BJ (cell line): ENCODE measurements at regions not wholly inside any gene's neighbourhood (a gene's known extent, or its start where the extent isn't known, plus 50 kb on each side); places are given as distances from the start of the nearest gene placed in this dataset.

Experiments
- CTCF ChIA-PET: fragments of 350-600 bp; formaldehyde crosslinking; extraction: SDS; loops from one replicate; lab custom pipeline; 2021; ENCODE audit warnings: antibody characterized with exemption, inconsistent platforms; lab: Yijun Ruan, JAX
- POLR2A ChIA-PET: fragments of 300-600 bp; sonication (Branson Sonifier 250); formaldehyde crosslinking; extraction: SDS; loops from one replicate; lab custom pipeline; 2021; ENCODE audit warnings: antibody characterized with exemption; lab: Charles Lee
- DNase-seq: peaks from one replicate; pipeline ENCODE4 v3.0.0-alpha.2; 2011; ENCODE audit warnings: low read depth
- H3K27me3 ChIP-seq: 2 replicates; pipeline ENCODE4 v1.6.0; 2011; ENCODE audit warnings: low read length; ENCODE audit not compliant: control insufficient read depth, insufficient read depth
- H3K36me3 ChIP-seq: 2 replicates; pipeline ENCODE4 v1.5.1; 2011; ENCODE audit warnings: low read length; ENCODE audit not compliant: control insufficient read depth, insufficient read depth
- H3K4me3 ChIP-seq: 2 replicates; pipeline ENCODE4 v1.5.1; 2011; ENCODE audit warnings: low read depth, mild to moderate bottlenecking, control low read depth, low read length
- TF ChIP-seq, protein P1 (sequence below): IDR thresholded peaks from 2 replicates; pipeline ENCODE4 v1.5.1; 2011; ENCODE audit warnings: low read depth, mild to moderate bottlenecking, control low read depth, inconsistent platforms, low read length, moderate library complexity; ENCODE audit not compliant: insufficient read depth

DNA sequence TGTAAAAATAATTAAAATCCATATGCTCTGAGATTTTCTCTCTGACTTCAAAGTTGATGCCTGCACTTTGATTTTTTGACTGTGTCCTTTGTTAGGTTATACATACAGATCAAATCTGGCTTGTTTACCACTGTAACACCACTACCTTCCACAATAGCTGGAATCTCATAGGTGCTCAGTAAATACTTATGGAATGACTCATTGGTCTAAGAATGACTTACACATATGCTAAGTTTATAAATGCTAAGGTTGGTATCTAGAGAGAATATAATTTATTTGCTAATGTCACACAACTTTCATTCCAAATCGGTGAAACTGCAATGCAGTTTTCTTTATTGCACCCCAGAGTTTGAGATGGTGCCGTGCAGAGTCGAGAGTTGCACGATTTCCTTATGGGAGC is 578.5 kb downstream of the SH2D4B start:
- Histone ChIP-seq H3K36me3 (no peaks in the 10 kb centered on the region), H3K4me3 (no peak overlapping the region), H3K27me3 (no peaks in the 10 kb centered on the region)
- ChIA-PET CTCF (no interaction called here), POLR2A (no interaction called here)
- TF ChIP-seq, protein P1, sequence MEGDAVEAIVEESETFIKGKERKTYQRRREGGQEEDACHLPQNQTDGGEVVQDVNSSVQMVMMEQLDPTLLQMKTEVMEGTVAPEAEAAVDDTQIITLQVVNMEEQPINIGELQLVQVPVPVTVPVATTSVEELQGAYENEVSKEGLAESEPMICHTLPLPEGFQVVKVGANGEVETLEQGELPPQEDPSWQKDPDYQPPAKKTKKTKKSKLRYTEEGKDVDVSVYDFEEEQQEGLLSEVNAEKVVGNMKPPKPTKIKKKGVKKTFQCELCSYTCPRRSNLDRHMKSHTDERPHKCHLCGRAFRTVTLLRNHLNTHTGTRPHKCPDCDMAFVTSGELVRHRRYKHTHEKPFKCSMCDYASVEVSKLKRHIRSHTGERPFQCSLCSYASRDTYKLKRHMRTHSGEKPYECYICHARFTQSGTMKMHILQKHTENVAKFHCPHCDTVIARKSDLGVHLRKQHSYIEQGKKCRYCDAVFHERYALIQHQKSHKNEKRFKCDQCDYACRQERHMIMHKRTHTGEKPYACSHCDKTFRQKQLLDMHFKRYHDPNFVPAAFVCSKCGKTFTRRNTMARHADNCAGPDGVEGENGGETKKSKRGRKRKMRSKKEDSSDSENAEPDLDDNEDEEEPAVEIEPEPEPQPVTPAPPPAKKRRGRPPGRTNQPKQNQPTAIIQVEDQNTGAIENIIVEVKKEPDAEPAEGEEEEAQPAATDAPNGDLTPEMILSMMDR: no peak
- DNase-seq: no peak

DNA sequence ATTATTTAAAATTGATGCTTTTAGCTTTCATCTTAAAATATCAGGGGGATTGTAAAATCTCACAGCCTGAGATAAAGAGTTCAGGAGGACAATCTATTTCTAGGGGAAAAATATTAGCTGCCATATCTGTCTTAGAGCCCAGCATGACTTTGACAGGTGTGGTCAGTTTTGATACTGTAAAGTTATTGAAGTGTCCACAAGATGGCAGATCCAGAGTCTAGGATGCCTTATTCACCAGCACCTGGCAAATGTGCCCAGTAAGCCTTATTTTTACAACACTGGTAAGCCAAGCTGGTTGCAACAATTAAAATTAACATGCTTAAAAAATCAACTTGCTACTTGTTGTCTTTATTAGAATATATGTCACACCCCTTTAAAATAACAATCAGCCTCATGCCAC is 579.3 kb downstream of the SH2D4B start:
- Histone ChIP-seq H3K36me3 (no peaks in the 10 kb centered on the region), H3K27me3 (no peaks in the 10 kb centered on the region), H3K4me3 (no peak overlapping the region)
- DNase-seq: no peak
- POLR2A ChIA-PET: no interaction called here
- CTCF ChIA-PET: no interaction called here
- TF ChIP-seq, protein P1: no peak

DNA sequence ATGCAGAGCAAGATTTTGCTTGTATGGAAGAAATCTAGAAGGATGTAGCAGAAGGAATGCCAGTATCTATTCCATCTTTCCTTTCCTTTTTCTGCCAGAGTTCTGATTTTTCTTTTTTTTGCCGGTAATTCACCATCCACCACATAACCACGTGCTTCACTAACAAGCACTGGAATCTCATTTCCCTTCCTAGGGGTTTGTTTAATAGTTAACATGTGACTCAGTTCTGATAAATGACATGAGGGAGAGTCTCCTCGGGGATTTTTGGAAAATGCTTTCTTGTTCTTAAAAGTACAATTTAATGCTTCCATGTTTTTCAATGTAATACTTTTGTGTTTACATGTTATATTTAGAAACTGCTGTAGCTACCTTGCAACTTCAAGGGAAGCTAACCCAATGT is 590.2 kb downstream of the SH2D4B start:
- no peak for DNase-seq
- TF ChIP-seq, protein P1: no peak
- no peaks in the 10 kb centered on the region for H3K27me3 ChIP-seq
- no peaks in the 10 kb centered on the region for H3K36me3 ChIP-seq
- no peak overlapping the region for H3K4me3 ChIP-seq
- CTCF ChIA-PET: interaction anchor here (0.7 kb wide), 1 partner anchor 176 kb away, joined by 3 read pairs; no protein-coding TSS in a partner anchor
- POLR2A ChIA-PET: no interaction called here

DNA sequence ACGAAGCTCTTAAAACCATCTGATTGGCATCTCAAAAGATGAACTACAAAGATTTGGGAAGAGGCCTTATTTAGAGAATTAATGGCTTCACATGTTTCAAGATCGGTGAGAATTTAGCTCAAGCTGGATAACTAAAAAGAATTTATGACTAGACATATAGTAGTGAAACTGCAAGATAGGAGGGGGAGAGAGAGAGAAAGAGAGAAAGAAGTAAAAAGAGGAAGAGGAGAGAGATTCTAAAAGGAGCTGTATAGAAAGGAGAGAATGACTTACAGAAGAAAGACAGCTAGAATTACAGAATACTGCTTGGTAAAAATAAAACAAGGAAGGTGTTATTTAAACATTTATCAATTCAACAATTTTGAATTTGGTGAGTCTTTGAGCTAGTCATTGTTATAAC is 592.3 kb downstream of the SH2D4B start:
- no peaks in the 10 kb centered on the region for H3K36me3 ChIP-seq
- no peaks in the 10 kb centered on the region for H3K27me3 ChIP-seq
- ChIA-PET POLR2A (no interaction called here), CTCF (no interaction called here)
- DNase-seq: no peak
- TF ChIP-seq, protein P1: no peak
- H3K4me3 ChIP-seq: no peak overlapping the region

DNA sequence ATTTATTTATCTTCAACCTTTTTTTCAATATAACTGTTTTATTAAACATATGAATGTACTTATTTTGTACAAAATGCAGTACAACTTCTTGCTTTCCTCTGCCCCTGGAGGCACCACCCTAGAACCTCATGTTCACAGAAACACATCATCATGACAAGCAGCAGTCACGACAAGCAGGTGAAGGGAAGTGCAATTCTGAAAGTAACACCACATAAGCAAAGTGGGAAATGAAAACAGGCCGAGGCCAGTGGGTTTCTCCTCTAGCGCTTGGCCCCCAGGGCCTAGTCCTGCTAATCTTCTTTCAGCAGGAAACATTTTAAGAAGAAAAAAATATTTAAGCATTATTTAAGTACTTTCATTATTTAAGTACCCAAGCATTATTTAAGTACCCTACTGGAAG is 598.1 kb downstream of the SH2D4B start:
- CTCF ChIA-PET: no interaction called here
- POLR2A ChIA-PET: no interaction called here

More for the DNA sequence above, 598.1 kb downstream of the SH2D4B start:
- no peaks in the 10 kb centered on the region for H3K36me3 ChIP-seq
- no peak for DNase-seq
- no peak overlapping the region for H3K4me3 ChIP-seq
- TF ChIP-seq, protein P1: no peak
- no peaks in the 10 kb centered on the region for H3K27me3 ChIP-seq
